AG10803 (cell line): ENCODE measurements at regions not wholly inside any gene's neighbourhood (a gene's known extent, or its start where the extent isn't known, plus 50 kb on each side); places are given as distances from the start of the nearest gene placed in this dataset.

ENCODE experiments used
- DNase-seq: peaks from one replicate; pipeline ENCODE4 v3.0.0; 2010; ENCODE audit warnings: low read depth
- H3K4me3 ChIP-seq: 2 replicates; pipeline ENCODE4 v1.5.1; 2011; ENCODE audit warnings: mild to moderate bottlenecking, low read length, control low read depth
- TF ChIP-seq, protein P1 (sequence below): conservative IDR thresholded peaks from 2 replicates; pipeline ENCODE4 v1.5.1; 2011; ENCODE audit warnings: mild to moderate bottlenecking, low read length, control low read depth, inconsistent platforms

DNA sequence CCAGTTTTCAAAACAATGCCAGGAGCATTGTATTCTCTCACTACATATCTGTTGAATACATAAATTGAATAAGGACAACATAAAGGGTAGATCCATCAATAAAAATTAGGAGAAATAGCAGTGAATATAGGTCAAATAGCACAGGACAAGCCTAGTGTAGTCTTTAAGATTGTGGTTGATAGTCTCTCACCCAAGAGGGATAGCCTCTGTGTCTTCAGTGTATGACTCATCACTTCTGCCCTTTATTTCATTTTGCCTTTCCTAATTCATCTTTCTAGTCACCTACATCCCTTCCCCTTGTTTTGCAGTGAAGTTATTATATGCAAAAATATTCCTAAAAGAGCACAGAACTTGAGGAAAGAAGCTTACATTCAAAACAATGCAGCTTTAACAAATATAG lies 335.0 kb upstream of the TUSC1 start:
- peak; percentile 8 for DNase-seq
- TF ChIP-seq, protein P1, sequence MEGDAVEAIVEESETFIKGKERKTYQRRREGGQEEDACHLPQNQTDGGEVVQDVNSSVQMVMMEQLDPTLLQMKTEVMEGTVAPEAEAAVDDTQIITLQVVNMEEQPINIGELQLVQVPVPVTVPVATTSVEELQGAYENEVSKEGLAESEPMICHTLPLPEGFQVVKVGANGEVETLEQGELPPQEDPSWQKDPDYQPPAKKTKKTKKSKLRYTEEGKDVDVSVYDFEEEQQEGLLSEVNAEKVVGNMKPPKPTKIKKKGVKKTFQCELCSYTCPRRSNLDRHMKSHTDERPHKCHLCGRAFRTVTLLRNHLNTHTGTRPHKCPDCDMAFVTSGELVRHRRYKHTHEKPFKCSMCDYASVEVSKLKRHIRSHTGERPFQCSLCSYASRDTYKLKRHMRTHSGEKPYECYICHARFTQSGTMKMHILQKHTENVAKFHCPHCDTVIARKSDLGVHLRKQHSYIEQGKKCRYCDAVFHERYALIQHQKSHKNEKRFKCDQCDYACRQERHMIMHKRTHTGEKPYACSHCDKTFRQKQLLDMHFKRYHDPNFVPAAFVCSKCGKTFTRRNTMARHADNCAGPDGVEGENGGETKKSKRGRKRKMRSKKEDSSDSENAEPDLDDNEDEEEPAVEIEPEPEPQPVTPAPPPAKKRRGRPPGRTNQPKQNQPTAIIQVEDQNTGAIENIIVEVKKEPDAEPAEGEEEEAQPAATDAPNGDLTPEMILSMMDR: no peak
- no peak overlapping the region for H3K4me3 ChIP-seq

DNA sequence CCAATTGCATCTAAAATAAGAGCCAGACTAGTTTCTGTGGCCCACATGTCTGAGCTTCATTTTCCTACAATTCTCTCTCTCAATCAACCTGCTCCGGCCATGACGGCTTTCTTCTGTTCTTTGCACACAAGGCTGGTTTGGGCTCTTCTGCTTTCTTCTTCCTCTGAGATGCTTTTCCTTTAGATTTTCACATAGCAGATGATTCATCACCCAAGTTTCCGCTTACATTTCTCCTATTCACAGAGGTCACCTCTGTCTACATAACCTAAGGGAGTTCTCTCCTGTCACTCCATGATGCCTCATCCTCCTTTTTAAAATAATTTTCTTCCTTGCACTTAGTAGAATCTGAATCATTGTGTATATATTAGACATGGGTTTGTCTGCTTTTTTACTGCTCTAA lies 334.6 kb upstream of the TUSC1 start:
- DNase-seq: peak; percentile 12
- TF ChIP-seq, protein P1: no peak
- no peak overlapping the region for H3K4me3 ChIP-seq

DNA sequence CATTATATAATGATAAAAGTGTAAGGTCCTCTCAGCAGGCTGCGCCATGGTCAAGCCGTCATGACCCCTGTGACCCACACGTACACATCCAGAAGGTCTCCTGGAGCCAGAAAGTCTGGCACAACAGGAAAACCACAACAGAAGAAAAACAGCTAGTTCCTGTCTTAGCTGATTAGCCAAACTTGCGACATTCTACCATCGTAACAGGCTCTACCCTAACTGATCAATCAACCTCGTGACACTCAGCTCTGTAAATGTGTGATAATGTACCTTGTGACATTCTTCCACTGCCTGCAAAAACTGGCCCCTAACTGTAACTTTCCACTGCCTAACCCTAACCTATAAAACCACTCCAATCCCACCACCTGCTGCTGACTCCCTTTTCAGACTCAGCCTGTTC lies 316.4 kb upstream of the TUSC1 start:
- no peak overlapping the region for H3K4me3 ChIP-seq
- TF ChIP-seq, protein P1: no peak
- no peak for DNase-seq

DNA sequence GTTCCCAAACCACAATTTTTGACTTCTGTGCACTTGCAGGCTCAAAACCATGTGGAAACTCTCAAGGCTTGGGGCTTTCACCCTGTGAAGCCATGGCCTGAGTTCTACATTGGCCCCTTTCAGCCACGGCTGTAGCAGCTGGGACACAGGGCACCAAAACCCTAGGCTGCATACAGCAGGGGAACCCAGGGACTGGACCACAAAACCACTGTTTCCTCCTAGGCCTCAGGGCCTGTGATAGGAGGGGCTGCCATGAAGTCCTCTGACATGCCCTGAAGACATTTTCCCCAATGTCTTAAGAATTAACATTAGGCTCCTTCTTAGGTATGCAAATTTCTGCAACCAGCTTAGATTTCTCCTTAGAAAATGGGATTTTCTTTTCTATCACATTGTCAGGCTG lies 312.1 kb upstream of the TUSC1 start:
- no peak for DNase-seq
- TF ChIP-seq, protein P1: no peak
- H3K4me3 ChIP-seq: no peak overlapping the region

DNA sequence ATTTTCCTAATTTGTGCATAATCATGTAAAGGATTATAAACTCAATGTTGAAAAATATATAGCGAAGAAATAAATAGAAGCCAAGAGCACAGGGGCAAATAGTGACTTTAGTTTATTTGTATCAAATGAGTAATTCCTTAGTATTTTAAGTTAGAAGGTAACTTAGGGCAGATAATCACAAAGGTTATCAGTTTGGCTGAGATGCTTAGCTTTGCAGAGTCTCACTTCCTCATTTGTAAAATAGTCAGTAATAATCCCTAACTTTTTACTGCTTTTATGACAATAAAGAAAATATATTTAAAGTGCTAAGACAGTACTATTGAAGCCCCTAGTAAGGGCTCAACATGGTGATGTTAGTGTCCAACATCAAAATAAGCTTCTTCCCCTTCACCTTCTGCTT lies 297.4 kb upstream of the TUSC1 start:
- no peak for DNase-seq
- TF ChIP-seq, protein P1: no peak
- H3K4me3 ChIP-seq: no peak overlapping the region

DNA sequence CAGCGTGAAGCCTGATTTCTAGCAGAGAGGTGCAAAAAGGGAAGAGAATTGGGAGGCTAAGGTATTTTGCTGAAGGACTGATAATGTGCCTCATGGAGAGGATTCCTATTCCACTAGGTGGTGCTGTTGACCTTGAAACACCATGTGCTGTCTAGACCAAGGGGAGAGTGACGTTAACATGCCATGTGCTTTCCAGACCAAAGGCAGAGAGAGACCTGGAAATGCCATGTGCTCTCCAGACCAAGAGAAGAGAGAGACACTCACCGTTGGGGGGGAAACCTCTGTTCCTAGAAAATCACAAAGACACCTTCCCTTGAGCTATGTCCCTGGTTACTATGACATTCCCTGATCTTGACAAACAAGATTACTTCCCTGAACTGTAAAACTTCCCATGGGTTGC lies 286.0 kb upstream of the TUSC1 start:
- no peak overlapping the region for H3K4me3 ChIP-seq
- DNase-seq: peak; percentile 84
- TF ChIP-seq, protein P1: peak; percentile 76

DNA sequence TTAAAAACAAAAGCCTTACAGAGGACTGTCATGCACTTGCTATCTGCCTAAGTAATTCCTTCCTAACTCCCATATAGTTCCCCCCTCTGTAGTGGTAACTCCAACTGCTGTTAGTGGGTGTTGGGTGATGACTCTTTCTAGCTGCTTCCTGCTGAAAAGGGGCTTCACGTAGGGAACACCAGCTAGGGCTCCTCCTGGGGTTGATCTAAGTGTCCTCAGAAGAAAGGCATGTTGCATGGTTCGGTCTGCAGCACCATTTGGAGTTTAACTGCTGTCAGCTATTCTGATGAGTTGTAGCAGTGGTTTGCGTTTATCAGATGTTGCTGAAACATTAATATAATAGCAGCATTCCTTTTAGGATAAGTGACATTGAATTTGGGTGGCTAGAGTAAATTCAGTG lies 281.9 kb upstream of the TUSC1 start:
- peak; percentile 69 for DNase-seq
- TF ChIP-seq, protein P1: no peak
- H3K4me3 ChIP-seq: no peak overlapping the region
